ENCODE measurements at regions not wholly inside any gene's neighbourhood (a gene's known extent, or its start where the extent isn't known, plus 50 kb on each side); places are given as distances from the start of the nearest gene placed in this dataset.

DNA sequence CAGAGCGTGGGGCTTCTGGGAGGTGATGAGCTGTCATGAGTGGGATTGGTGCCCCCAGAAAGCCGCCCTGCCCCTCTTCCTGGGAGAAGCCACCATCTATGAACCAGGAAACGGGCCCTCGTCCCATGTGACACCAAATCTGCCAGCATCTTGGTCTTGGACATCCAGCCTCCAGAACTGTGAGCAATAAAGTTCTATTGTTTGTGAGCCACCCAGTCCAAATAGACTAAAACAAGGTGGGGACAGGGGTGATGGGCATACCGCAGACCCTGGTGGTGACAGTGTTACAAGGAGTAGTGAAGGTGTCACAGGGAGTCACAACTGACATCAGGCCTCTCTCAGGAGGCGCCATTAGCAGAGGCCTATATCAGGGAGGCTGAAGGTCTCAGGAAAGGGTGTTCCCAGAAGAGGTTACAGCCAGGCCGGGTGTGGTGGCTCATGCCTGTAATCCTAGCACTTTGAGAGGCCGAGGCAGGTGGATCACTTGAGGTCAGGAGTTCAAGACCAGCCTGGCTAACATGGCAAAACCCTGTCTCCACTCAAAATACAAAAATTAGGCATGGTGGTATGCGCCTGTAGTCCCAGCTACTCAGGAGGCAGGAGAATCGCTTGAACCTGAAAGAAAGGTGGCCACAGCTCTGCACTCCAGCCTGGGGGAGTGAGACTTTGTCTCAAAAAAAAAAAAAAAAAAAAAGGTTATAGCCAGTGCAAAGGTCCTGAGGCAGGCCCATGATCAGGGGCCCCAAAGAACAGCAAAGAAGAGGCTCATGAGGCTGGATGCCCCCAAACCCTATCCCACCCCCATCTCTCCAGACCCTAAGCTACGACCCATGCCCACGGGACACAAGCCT is 53.0 kb downstream of the NCOR2 start:
- 93% methylated on average over 8 of the region's 12 CpGs for WGBS
- Histone ChIP-seq H3K27me3 (no peaks in the 10 kb centered on the region), H3K27ac (peak overlapping the region; percentile 82)

DNA sequence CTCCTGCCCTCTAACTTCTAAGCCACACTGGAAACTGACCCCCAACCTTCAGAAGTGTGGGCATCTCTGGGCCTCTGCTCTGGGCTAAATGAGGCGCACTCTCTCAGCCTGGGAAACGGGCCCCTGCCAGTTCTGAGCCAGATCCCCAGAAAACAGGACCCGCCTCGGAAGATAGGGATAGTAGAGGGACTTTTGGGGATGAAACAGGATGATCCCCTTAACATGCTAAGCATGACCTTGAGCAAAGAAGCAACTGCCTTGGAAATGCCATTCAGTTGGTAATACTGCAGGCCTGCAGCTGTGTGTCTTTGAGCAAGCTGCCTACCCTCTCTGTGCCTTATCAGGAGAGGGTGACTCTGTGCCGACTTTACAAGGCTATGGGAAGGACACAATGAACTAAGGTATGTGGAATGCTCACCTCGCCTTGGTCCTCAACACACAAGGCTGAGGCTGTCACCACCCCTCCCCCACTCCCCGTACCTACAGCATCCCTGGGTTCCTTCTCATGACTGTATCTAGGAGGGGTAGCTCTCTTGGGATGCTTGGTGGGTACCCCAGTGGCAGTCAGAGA is 54.0 kb downstream of the NCOR2 start:
- Histone ChIP-seq H3K36me3 (no peaks in the 10 kb centered on the region), H3K4me3 (no peak overlapping the region), H3K9me3 (no peaks in the 10 kb centered on the region), H3K27me3 (no peaks in the 10 kb centered on the region), H3K4me1 (peaks cover 92% of the 10 kb centered on the region), H3K27ac (peak overlapping the region; percentile 82)
- DNase-seq (ENCODE audit: low spot score in 2 of 2) = no peak
- TF ChIP-seq POLR2A (IDR thresholded peaks at IDR 0.05) = no peak
- TF ChIP-seq, protein P1, sequence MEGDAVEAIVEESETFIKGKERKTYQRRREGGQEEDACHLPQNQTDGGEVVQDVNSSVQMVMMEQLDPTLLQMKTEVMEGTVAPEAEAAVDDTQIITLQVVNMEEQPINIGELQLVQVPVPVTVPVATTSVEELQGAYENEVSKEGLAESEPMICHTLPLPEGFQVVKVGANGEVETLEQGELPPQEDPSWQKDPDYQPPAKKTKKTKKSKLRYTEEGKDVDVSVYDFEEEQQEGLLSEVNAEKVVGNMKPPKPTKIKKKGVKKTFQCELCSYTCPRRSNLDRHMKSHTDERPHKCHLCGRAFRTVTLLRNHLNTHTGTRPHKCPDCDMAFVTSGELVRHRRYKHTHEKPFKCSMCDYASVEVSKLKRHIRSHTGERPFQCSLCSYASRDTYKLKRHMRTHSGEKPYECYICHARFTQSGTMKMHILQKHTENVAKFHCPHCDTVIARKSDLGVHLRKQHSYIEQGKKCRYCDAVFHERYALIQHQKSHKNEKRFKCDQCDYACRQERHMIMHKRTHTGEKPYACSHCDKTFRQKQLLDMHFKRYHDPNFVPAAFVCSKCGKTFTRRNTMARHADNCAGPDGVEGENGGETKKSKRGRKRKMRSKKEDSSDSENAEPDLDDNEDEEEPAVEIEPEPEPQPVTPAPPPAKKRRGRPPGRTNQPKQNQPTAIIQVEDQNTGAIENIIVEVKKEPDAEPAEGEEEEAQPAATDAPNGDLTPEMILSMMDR (IDR thresholded peaks at IDR 0.05) = no peak
- TF ChIP-seq POLR2AphosphoS5 (IDR thresholded peaks at IDR 0.05) = no peak
- WGBS = 75% methylated on average over 7 of the region's 7 CpGs

More for the DNA sequence above, 53.0 kb downstream of the NCOR2 start:
- Histone ChIP-seq H3K36me3 (no peaks in the 10 kb centered on the region), H3K4me1 (peaks cover 91% of the 10 kb centered on the region), H3K4me3 (no peak overlapping the region), H3K9me3 (no peaks in the 10 kb centered on the region)
- TF ChIP-seq POLR2A (IDR thresholded peaks at IDR 0.05) (no peak), EP300 (IDR thresholded peaks at IDR 0.05) (no peak), POLR2AphosphoS5 (IDR thresholded peaks at IDR 0.05) (no peak)
- TF ChIP-seq, protein P1 (IDR thresholded peaks at IDR 0.05) = no peak
- DNase-seq (ENCODE audit: low spot score in 2 of 2) = no peak

GRCh38 chr12:124512667-124513296 is 54.6 kb downstream of the NCOR2 start:
- no peak for TF ChIP-seq POLR2A (IDR thresholded peaks at IDR 0.05)
- TF ChIP-seq POLR2AphosphoS5 (IDR thresholded peaks at IDR 0.05) = peak in 2 of 3 donors; percentile 16 to 50
- Histone ChIP-seq H3K36me3 (no peaks in the 10 kb centered on the region), H3K27me3 (no peaks in the 10 kb centered on the region), H3K27ac (peak overlapping the region; percentile 82), H3K4me3 (no peak overlapping the region), H3K4me1 (peaks cover 92% of the 10 kb centered on the region), H3K9me3 (no peaks in the 10 kb centered on the region)
- peak; percentile 94 to 95 for DNase-seq (ENCODE audit: low spot score in 2 of 2)
- WGBS = 20% methylated on average over 6 of the region's 16 CpGs

- TF ChIP-seq, protein P1 (IDR thresholded peaks at IDR 0.05) = no peak
- TF ChIP-seq POLR2AphosphoS5 (IDR thresholded peaks at IDR 0.05) = no peak
- no peak for TF ChIP-seq POLR2A (IDR thresholded peaks at IDR 0.05)
- no peak for TF ChIP-seq EP300 (IDR thresholded peaks at IDR 0.05)
- no peak for DNase-seq (ENCODE audit: low spot score in 2 of 2)
- Histone ChIP-seq H3K36me3 (no peaks in the 10 kb centered on the region), H3K9me3 (no peaks in the 10 kb centered on the region), H3K27ac (peak overlapping the region; percentile 39), H3K4me1 (peaks cover 92% of the 10 kb centered on the region), H3K4me3 (no peak overlapping the region), H3K27me3 (no peaks in the 10 kb centered on the region)
- 91% methylated on average over 17 of the region's 23 CpGs for WGBS
These were observed 56.0 kb downstream of the NCOR2 start for GRCh38 chr12:124511259-124511985.

DNA sequence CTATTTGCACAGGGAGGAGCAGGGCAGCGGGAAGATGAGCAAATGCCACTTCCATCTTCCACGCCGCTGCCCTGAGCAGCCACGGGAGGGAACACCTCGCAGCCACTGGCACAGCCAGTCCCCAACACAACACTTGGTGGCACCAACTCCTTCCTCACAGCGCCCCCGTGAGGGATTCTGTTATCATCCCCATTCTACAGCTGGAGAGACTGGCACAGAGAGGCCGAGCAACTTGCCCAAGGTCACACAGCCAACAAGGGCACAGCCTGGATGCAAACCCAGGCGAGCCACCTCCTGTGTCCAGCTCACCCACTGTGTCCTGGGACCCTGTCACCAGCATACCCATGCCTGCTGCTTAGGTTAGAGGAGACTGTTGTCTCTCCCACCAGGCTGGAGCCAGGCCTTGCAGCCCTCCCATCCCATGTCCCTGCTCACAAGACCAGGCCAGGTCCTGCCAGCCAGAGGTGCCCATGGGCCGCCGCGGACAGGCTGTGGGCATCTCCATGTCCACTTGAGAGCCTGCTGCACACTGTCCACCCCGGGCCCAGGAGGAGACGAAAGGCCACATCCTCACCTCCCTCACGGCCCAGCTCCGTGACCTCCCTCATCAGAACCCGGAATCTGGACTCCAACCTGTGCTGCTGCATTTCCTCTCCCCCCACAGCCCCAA is 57.0 kb downstream of the NCOR2 start:
- no peaks in the 10 kb centered on the region for H3K36me3 ChIP-seq
- WGBS = 71% methylated on average over 10 of the region's 17 CpGs
- peaks cover 92% of the 10 kb centered on the region for H3K4me1 ChIP-seq
- no peaks in the 10 kb centered on the region for H3K27me3 ChIP-seq
- H3K4me3 ChIP-seq = no peak overlapping the region
- no peaks in the 10 kb centered on the region for H3K9me3 ChIP-seq
- peak overlapping the region; percentile 83 for H3K27ac ChIP-seq
- no peak for DNase-seq (ENCODE audit: low spot score in 2 of 2)
- TF ChIP-seq POLR2AphosphoS5 (IDR thresholded peaks at IDR 0.05) = no peak
- TF ChIP-seq, protein P1 (IDR thresholded peaks at IDR 0.05) = no peak
- TF ChIP-seq EP300 (IDR thresholded peaks at IDR 0.05) = no peak
- no peak for TF ChIP-seq POLR2A (IDR thresholded peaks at IDR 0.05)
